ENCODE measurements at regions not wholly inside any gene's neighbourhood (a gene's known extent, or its start where the extent isn't known, plus 50 kb on each side); places are given as distances from the start of the nearest gene placed in this dataset.

DNA sequence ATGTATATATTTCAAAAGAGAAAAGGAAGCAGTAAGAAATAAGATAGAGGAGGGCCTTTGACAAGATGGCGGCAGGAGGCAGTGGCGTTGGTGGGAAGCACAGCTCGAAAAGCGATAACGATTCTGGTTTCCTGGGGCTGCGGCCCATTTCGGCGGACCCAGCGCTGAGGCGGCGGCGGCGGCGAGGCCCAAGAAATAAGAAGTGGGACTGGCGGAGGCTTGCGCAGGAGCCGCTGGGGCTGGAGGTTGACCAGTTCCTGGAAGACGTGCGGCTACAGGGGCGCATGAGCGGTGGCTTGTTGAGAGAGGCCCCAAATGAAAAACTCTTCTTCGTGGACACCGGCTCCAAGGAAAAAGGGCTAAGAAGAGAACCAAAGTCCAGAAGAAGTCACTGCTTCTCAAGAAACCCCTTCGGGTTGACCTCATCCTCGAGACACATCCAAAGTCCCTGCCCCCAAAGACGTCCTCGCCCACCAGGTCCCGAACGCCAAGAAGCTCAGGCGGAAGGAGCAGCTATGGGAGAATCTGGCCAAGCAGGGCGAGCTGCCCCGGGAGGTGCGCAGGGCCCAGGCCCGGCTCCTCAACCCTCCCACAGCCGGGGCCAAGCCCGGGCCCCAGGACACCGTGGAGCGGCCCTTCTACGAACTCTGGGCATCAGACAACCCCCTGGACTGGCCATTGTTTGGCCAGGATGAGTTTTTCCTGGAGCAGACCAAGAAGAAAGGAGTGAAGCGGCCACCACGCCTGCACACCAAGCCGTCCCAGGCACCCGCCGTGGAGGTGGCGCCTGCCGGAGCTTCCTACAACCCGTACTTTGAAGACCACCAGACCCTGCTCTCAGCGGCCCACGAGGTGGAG is 624.3 kb downstream of the MCTP2 start:
- FAIRE-seq, result no peak
- TF ChIP-seq, protein P1, sequence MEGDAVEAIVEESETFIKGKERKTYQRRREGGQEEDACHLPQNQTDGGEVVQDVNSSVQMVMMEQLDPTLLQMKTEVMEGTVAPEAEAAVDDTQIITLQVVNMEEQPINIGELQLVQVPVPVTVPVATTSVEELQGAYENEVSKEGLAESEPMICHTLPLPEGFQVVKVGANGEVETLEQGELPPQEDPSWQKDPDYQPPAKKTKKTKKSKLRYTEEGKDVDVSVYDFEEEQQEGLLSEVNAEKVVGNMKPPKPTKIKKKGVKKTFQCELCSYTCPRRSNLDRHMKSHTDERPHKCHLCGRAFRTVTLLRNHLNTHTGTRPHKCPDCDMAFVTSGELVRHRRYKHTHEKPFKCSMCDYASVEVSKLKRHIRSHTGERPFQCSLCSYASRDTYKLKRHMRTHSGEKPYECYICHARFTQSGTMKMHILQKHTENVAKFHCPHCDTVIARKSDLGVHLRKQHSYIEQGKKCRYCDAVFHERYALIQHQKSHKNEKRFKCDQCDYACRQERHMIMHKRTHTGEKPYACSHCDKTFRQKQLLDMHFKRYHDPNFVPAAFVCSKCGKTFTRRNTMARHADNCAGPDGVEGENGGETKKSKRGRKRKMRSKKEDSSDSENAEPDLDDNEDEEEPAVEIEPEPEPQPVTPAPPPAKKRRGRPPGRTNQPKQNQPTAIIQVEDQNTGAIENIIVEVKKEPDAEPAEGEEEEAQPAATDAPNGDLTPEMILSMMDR (IDR thresholded peaks at IDR 0.05; ENCODE audit: insufficient read depth, low read length, severe bottlenecking), result no peak
- Histone ChIP-seq H3K4me3 (ENCODE audit: low read depth, low read length) (no peak overlapping the region), H3K27me3 (ENCODE audit: control insufficient read depth, insufficient read depth, low read length) (no peaks in the 10 kb centered on the region), H3K36me3 (ENCODE audit: control insufficient read depth, insufficient read depth, low read length) (no peaks in the 10 kb centered on the region)
- no peak for DNase-seq (ENCODE audit: low read depth)

DNA sequence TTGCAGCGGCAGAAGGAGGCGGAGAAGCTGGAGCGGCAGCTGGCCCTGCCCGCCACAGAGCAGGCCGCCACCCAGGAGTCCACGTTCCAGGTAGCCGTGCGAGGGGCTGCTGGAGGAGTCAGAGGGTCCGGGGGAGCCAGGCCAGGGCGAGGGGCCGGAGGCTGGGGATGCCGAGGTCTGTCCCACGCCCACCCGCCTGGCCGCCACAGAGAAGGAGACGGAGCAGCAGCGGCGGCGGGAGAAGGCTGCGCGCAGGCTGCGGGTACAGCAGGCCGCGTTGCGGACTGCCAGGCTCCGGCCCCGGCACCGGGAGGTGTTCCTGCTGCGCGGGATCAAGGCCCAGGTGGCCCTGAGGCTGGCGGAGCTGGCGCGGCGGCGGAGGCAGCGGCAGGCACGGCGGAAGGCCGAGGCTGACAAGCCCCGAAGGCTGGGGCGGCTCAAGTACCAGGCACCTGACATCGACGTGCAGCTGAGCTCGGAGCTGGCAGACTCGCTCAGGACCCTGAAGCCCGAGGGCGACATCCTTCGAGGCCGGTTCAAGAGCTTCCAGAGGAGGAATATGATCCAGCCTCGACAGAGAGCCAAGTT is 625.0 kb downstream of the MCTP2 start:
- Histone ChIP-seq H3K4me3 (ENCODE audit: low read depth, low read length) (no peak overlapping the region), H3K36me3 (ENCODE audit: control insufficient read depth, insufficient read depth, low read length) (no peaks in the 10 kb centered on the region), H3K27me3 (ENCODE audit: control insufficient read depth, insufficient read depth, low read length) (no peaks in the 10 kb centered on the region)
- TF ChIP-seq, protein P1 (IDR thresholded peaks at IDR 0.05; ENCODE audit: insufficient read depth, low read length, severe bottlenecking), result no peak
- no peak for DNase-seq (ENCODE audit: low read depth)
- no peak for FAIRE-seq

DNA sequence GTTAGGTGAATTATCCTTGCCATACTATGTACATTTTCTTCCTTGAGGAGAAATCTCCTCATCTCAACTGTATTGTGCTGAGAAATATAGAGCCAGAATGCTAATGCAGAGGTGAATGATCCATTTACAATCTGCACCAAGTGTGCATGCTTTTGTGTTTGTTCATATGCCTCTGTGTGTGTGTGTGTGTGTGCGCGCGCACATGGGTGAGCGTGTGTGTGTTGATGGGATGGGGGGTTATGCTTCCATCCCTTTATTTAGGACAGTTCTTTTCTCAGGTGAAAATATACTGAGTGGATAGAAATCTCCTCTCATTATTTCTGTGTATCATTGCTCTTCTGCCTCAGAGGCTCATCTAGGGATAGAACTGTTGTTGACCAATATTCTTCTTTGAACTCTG is 626.1 kb downstream of the MCTP2 start:
- FAIRE-seq, result no peak
- no peak overlapping the region for H3K4me3 ChIP-seq (ENCODE audit: low read depth, low read length)
- TF ChIP-seq, protein P1 (IDR thresholded peaks at IDR 0.05; ENCODE audit: insufficient read depth, low read length, severe bottlenecking), result no peak
- H3K36me3 ChIP-seq (ENCODE audit: control insufficient read depth, insufficient read depth, low read length), result no peaks in the 10 kb centered on the region
- DNase-seq (ENCODE audit: low read depth), result no peak
- H3K27me3 ChIP-seq (ENCODE audit: control insufficient read depth, insufficient read depth, low read length), result no peaks in the 10 kb centered on the region

DNA sequence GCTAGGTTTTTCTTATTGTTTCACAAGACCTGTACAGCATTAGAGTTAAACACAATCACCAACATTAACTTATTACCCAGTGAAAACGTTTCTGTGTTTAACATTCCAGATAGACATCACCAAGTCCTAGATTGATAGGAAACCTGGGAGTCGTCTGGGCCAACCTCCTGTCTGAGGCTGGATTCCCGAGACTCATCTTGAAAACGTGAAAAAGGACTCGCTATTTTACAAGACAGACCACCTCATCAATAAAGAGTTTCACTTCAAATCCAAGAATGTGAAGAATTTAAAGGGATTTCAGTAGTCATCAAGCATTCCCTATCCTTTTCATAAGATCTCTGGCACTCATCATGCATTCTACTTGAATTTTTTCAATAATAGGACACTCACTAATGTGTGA is 626.6 kb downstream of the MCTP2 start:
- FAIRE-seq, result no peak
- TF ChIP-seq, protein P1 (IDR thresholded peaks at IDR 0.05; ENCODE audit: insufficient read depth, low read length, severe bottlenecking), result no peak
- DNase-seq (ENCODE audit: low read depth), result no peak
- H3K36me3 ChIP-seq (ENCODE audit: control insufficient read depth, insufficient read depth, low read length), result no peaks in the 10 kb centered on the region
- no peaks in the 10 kb centered on the region for H3K27me3 ChIP-seq (ENCODE audit: control insufficient read depth, insufficient read depth, low read length)
- H3K4me3 ChIP-seq (ENCODE audit: low read depth, low read length), result no peak overlapping the region

DNA sequence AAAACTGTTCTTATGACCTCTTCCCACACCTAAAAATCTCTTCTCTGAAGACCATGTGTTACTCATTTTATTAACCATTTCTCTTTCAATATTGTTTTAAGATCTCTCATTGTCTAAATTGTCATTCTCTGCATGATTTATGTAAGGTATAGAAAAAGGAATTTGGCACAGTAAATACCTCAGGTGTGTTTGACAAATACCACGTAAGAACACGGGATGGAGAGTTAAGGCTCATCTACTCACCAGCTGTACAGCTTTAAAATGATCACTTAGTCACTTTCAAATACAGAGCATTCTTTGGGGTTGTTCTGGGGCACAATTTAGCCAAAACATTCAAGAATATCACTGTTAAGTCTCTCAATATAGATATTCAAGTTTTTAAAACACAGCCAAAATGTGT is 627.1 kb downstream of the MCTP2 start:
- H3K36me3 ChIP-seq (ENCODE audit: control insufficient read depth, insufficient read depth, low read length), result no peaks in the 10 kb centered on the region
- TF ChIP-seq, protein P1 (IDR thresholded peaks at IDR 0.05; ENCODE audit: insufficient read depth, low read length, severe bottlenecking), result no peak
- H3K27me3 ChIP-seq (ENCODE audit: control insufficient read depth, insufficient read depth, low read length), result no peaks in the 10 kb centered on the region
- FAIRE-seq (no peak), DNase-seq (ENCODE audit: low read depth) (no peak)
- H3K4me3 ChIP-seq (ENCODE audit: low read depth, low read length), result no peak overlapping the region
